Uterus (tissue), 3 donors: ENCODE measurements at regions not wholly inside any gene's neighbourhood (a gene's known extent, or its start where the extent isn't known, plus 50 kb on each side); places are given as distances from the start of the nearest gene placed in this dataset.
A peak's percentile ranks its signal among the peaks of the same experiment; 100 is the strongest.

Experiments used
- DNase-seq, 2 donors: peaks; one replicate each; pipeline ENCODE4 v3.0.0-alpha.2; 2019 to 2020
- H3K27ac ChIP-seq, 2 donors: fragments of 200-600 bp; sonication (generic); 1 replicate in 1 of 2; 2 replicates in 1 of 2; pipeline ENCODE4 v1.5.1; 2016 to 2018
- H3K27me3 ChIP-seq, 2 donors: fragments of 200-600 bp; sonication (generic); one replicate each; pipeline ENCODE4 v1.5.1; 2018 to 2019; ENCODE audit warnings: control low read depth in 1 of 2
- H3K36me3 ChIP-seq, 2 donors: fragments of 200-600 bp; sonication (generic); one replicate each; pipeline ENCODE4 v1.5.1; 2019; ENCODE audit warnings: control low read depth in 1 of 2
- H3K4me1 ChIP-seq, 2 donors: fragments of 200-600 bp; sonication (generic); one replicate each; pipeline ENCODE4 v1.5.1; 2018 to 2019; ENCODE audit warnings: control low read depth in 1 of 2
- H3K4me3 ChIP-seq, 2 donors: fragments of 200-600 bp; sonication (generic); 1 replicate in 1 of 2; 2 replicates in 1 of 2; pipeline ENCODE4 v1.5.1; 2018 to 2019; ENCODE audit warnings: mild to moderate bottlenecking in 1 of 2
- H3K9me3 ChIP-seq, 2 donors: fragments of 200-600 bp; sonication (generic); one replicate each; pipeline ENCODE4 v1.5.1; 2019; ENCODE audit warnings: control low read depth in 1 of 2
- CTCF ChIP-seq, 4 experiments: fragments of 200-600 bp in 2 of 4; fragments of 450-650 bp in 2 of 4; sonication (generic) in 2 of 4; IDR thresholded peaks; one replicate each; pipeline ENCODE4 v1.5.1; 2016 to 2019; ENCODE audit warnings: antibody characterized with exemption in 4 of 4, mild to moderate bottlenecking in 2 of 4, moderate library complexity in 1 of 4
- POLR2A ChIP-seq, 2 donors: fragments of 450-650 bp; IDR thresholded peaks; one replicate each; pipeline ENCODE4 v1.6.1; 2016; ENCODE audit warnings: antibody characterized with exemption in 2 of 2, mild to moderate bottlenecking in 1 of 2, moderate library complexity in 1 of 2
- intact Hi-C: fragments of 100-400 bp; cut with DNase I; formaldehyde crosslinking; loops from one replicate; pipeline ENCODE4 v1.15.1; 2023; ENCODE audit warnings: low total_unique reads
- donor health status: DM: yes; HTN: yes; CAD: no.

GRCh38 chr5:72654231-72654630 is 147.0 kb upstream of the ZNF366 start:
- no peak overlapping the region for H3K27ac ChIP-seq
- no peaks in the 10 kb centered on the region for H3K4me1 ChIP-seq
- DNase-seq: no peak

GRCh38 chr5:72653586-72653985 is 146.4 kb upstream of the ZNF366 start:
- TF ChIP-seq POLR2A (IDR thresholded peaks at IDR 0.05): no peak
- TF ChIP-seq CTCF (IDR thresholded peaks at IDR 0.05): no peak
- Histone ChIP-seq H3K9me3 (no peaks in the 10 kb centered on the region), H3K27me3 (no peaks in the 10 kb centered on the region), H3K4me3 (no peak overlapping the region), H3K36me3 (no peaks in the 10 kb centered on the region), H3K4me1 (no peaks in the 10 kb centered on the region), H3K27ac (no peak overlapping the region)
- intact Hi-C loops: no loop called here
- DNase-seq: no peak

More at GRCh38 chr5:72654231-72654630, 147.0 kb upstream of the ZNF366 start:
- Histone ChIP-seq H3K27me3 (no peaks in the 10 kb centered on the region), H3K36me3 (no peaks in the 10 kb centered on the region), H3K4me3 (no peak overlapping the region), H3K9me3 (no peaks in the 10 kb centered on the region)
- intact Hi-C loops: no loop called here
- TF ChIP-seq POLR2A (IDR thresholded peaks at IDR 0.05): no peak
- no peak for TF ChIP-seq CTCF (IDR thresholded peaks at IDR 0.05)

- Histone ChIP-seq H3K4me1 (peaks cover 0 to 3% of the 10 kb centered on the region in 2 donors), H3K4me3 (no peak overlapping the region), H3K27me3 (no peaks in the 10 kb centered on the region), H3K9me3 (no peaks in the 10 kb centered on the region), H3K36me3 (no peaks in the 10 kb centered on the region), H3K27ac (no peak overlapping the region)
- TF ChIP-seq CTCF (IDR thresholded peaks at IDR 0.05) (no peak), POLR2A (IDR thresholded peaks at IDR 0.05) (no peak)
- no peak for DNase-seq
- intact Hi-C loops: no loop called here
Observed at GRCh38 chr5:72651779-72652178, 144.6 kb upstream of the ZNF366 start.

GRCh38 chr5:72651109-72651508 is 143.9 kb upstream of the ZNF366 start:
- Histone ChIP-seq H3K9me3 (no peaks in the 10 kb centered on the region), H3K4me1 (peaks cover 0 to 5% of the 10 kb centered on the region in 2 donors), H3K27me3 (no peaks in the 10 kb centered on the region), H3K36me3 (no peaks in the 10 kb centered on the region), H3K4me3 (no peak overlapping the region), H3K27ac (no peak overlapping the region)
- TF ChIP-seq POLR2A (IDR thresholded peaks at IDR 0.05): no peak
- no peak for TF ChIP-seq CTCF (IDR thresholded peaks at IDR 0.05)
- intact Hi-C loops: no loop called here
- DNase-seq: no peak

- Histone ChIP-seq H3K27me3 (no peaks in the 10 kb centered on the region), H3K27ac (peak overlapping the region; percentile 50 to 76), H3K4me3 (no peak overlapping the region), H3K9me3 (no peaks in the 10 kb centered on the region), H3K4me1 (peaks cover 0 to 8% of the 10 kb centered on the region in 2 donors), H3K36me3 (no peaks in the 10 kb centered on the region)
- TF ChIP-seq POLR2A (IDR thresholded peaks at IDR 0.05): no peak
- TF ChIP-seq CTCF (IDR thresholded peaks at IDR 0.05): no peak
- DNase-seq: peak; percentile 33 to 69
- intact Hi-C loops: no loop called here
Observed at GRCh38 chr5:72649449-72649848, 142.2 kb upstream of the ZNF366 start.
